CD8-positive, alpha-beta memory T cell (primary cell): ENCODE measurements at regions not wholly inside any gene's neighbourhood (a gene's known extent, or its start where the extent isn't known, plus 50 kb on each side); places are given as distances from the start of the nearest gene placed in this dataset.

Source experiments
- CTCF ChIA-PET: fragments of 350-600 bp; sonication (Branson Sonifier 250); formaldehyde crosslinking; loops from one replicate; lab custom pipeline; 2021; ENCODE audit warnings: antibody characterized with exemption; lab: Charles Lee
- POLR2A ChIA-PET: fragments of 350-600 bp; sonication (Branson Sonifier 250); formaldehyde crosslinking; loops from one replicate; lab custom pipeline; 2021; ENCODE audit warnings: antibody characterized with exemption; lab: Charles Lee
- DNase-seq, 5 donors: peaks; one replicate each; pipeline versions ENCODE4 v3.0.0 to v3.0.0-alpha.2; 2020 to 2022; ENCODE audit warnings: mixed read lengths in 1 of 5
- H3K27ac ChIP-seq: one replicate; pipeline ENCODE4 v1.7.0; 2013; ENCODE audit warnings: low read depth, mild to moderate bottlenecking, low read length, moderate library complexity
- H3K27me3 ChIP-seq: 2 replicates; pipeline ENCODE4 v1.7.0; 2013; ENCODE audit warnings: low read length, mild to moderate bottlenecking; ENCODE audit not compliant: insufficient read depth, poor library complexity, severe bottlenecking
- H3K36me3 ChIP-seq: 2 replicates; pipeline ENCODE4 v1.7.0; 2013; ENCODE audit warnings: mild to moderate bottlenecking, low read length, moderate library complexity; ENCODE audit not compliant: insufficient read depth
- H3K4me1 ChIP-seq: 2 replicates; pipeline ENCODE4 v1.7.0; 2013; ENCODE audit warnings: mild to moderate bottlenecking, low read length, moderate library complexity; ENCODE audit not compliant: insufficient read depth
- H3K4me3 ChIP-seq: 2 replicates; pipeline ENCODE4 v1.7.0; 2013; ENCODE audit warnings: mild to moderate bottlenecking, low read length
- H3K9me3 ChIP-seq: 2 replicates; pipeline ENCODE4 v1.7.0; 2013; ENCODE audit warnings: mild to moderate bottlenecking, low read length
- H3K27ac Mint-ChIP-seq, 8 donors: one replicate each; pipeline ENCODE4 v1.8.0; 2020 to 2021; ENCODE audit warnings: mixed read lengths in 8 of 8, mild to moderate bottlenecking in 6 of 8, inconsistent platforms in 3 of 8, moderate library complexity in 3 of 8
- H3K27me3 Mint-ChIP-seq, 2 donors: one replicate each; pipeline ENCODE4 v1.8.0; 2020 to 2021; ENCODE audit warnings: mixed read lengths in 2 of 2, mild to moderate bottlenecking in 1 of 2, moderate library complexity in 1 of 2
- H3K36me3 Mint-ChIP-seq, 3 donors: one replicate each; pipeline ENCODE4 v1.8.0; 2020 to 2021; ENCODE audit warnings: mixed read lengths in 3 of 3, inconsistent platforms in 1 of 3, mild to moderate bottlenecking in 1 of 3
- H3K4me1 Mint-ChIP-seq, 3 donors: one replicate each; pipeline ENCODE4 v1.8.0; 2020 to 2021; ENCODE audit warnings: mixed read lengths in 3 of 3, inconsistent platforms in 1 of 3, mild to moderate bottlenecking in 1 of 3
- H3K4me3 Mint-ChIP-seq, 7 donors: one replicate each; pipeline ENCODE4 v1.8.0; 2020 to 2021; ENCODE audit warnings: mixed read lengths in 7 of 7, mild to moderate bottlenecking in 6 of 7, moderate library complexity in 4 of 7, inconsistent platforms in 2 of 7
- H3K9me3 Mint-ChIP-seq, 5 donors: one replicate each; pipeline ENCODE4 v1.8.0; 2020 to 2022; ENCODE audit warnings: mixed read lengths in 5 of 5, mild to moderate bottlenecking in 3 of 5, moderate library complexity in 2 of 5, inconsistent platforms in 1 of 5

GRCh38 chr2:167900435-167901114 lies 346.8 kb downstream of the STK39 start:
- no peak overlapping the region for H3K4me3 Mint-ChIP-seq
- H3K4me1 Mint-ChIP-seq = no peaks in the 10 kb centered on the region
- H3K9me3 Mint-ChIP-seq = no peaks in the 10 kb centered on the region
- ChIA-PET CTCF (no interaction called here), POLR2A (no interaction called here)
- no peaks in the 10 kb centered on the region for H3K4me1 ChIP-seq
- H3K36me3 ChIP-seq = no peaks in the 10 kb centered on the region
- H3K27me3 ChIP-seq = no peaks in the 10 kb centered on the region
- peaks cover 6 to 41% of the 10 kb centered on the region in 2 donors for H3K27me3 Mint-ChIP-seq
- H3K4me3 ChIP-seq = no peak overlapping the region
- H3K27ac ChIP-seq = no peak overlapping the region
- H3K36me3 Mint-ChIP-seq = no peaks in the 10 kb centered on the region
- H3K9me3 ChIP-seq = no peaks in the 10 kb centered on the region
- DNase-seq = no peak
- no peak overlapping the region for H3K27ac Mint-ChIP-seq

GRCh38 chr2:167898340-167898739 lies 349.1 kb downstream of the STK39 start:
- H3K4me3 Mint-ChIP-seq = no peak overlapping the region
- POLR2A ChIA-PET = no interaction called here
- DNase-seq = no peak
- no peaks in the 10 kb centered on the region for H3K4me1 Mint-ChIP-seq
- H3K9me3 Mint-ChIP-seq = no peaks in the 10 kb centered on the region
- no peaks in the 10 kb centered on the region for H3K9me3 ChIP-seq
- H3K27me3 ChIP-seq = no peaks in the 10 kb centered on the region
- no peak overlapping the region for H3K27ac Mint-ChIP-seq
- no peaks in the 10 kb centered on the region for H3K36me3 Mint-ChIP-seq
- peaks cover 5 to 40% of the 10 kb centered on the region in 2 donors for H3K27me3 Mint-ChIP-seq
- H3K27ac ChIP-seq = no peak overlapping the region
- CTCF ChIA-PET = no interaction called here
- H3K36me3 ChIP-seq = no peaks in the 10 kb centered on the region
- no peak overlapping the region for H3K4me3 ChIP-seq
- H3K4me1 ChIP-seq = no peaks in the 10 kb centered on the region

GRCh38 chr2:167891841-167892240 lies 355.6 kb downstream of the STK39 start:
- no peaks in the 10 kb centered on the region for H3K27me3 ChIP-seq
- DNase-seq = no peak
- H3K36me3 ChIP-seq = no peaks in the 10 kb centered on the region
- H3K9me3 Mint-ChIP-seq = peaks cover 0 to 13% (median 8%) of the 10 kb centered on the region in 5 donors
- no peak overlapping the region for H3K27ac ChIP-seq
- H3K27ac Mint-ChIP-seq = no peak overlapping the region
- peaks cover 3 to 30% of the 10 kb centered on the region in 2 donors for H3K27me3 Mint-ChIP-seq
- H3K36me3 Mint-ChIP-seq = peaks cover 0 to 4% (median 2%) of the 10 kb centered on the region in 3 donors
- no peaks in the 10 kb centered on the region for H3K4me1 Mint-ChIP-seq
- no peak overlapping the region for H3K4me3 ChIP-seq
- H3K9me3 ChIP-seq = no peaks in the 10 kb centered on the region
- H3K4me1 ChIP-seq = no peaks in the 10 kb centered on the region
- POLR2A ChIA-PET = no interaction called here
- no peak overlapping the region for H3K4me3 Mint-ChIP-seq
- CTCF ChIA-PET = no interaction called here

GRCh38 chr2:167890739-167891138 lies 356.7 kb downstream of the STK39 start:
- Mint-ChIP-seq H3K9me3 (peaks cover 0 to 13% (median 9%) of the 10 kb centered on the region in 5 donors), H3K27ac (no peak overlapping the region), H3K36me3 (peaks cover 0 to 4% (median 2%) of the 10 kb centered on the region in 3 donors), H3K4me3 (no peak overlapping the region), H3K27me3 (peaks cover 8 to 26% of the 10 kb centered on the region in 2 donors), H3K4me1 (no peaks in the 10 kb centered on the region)
- CTCF ChIA-PET = no interaction called here
- H3K4me1 ChIP-seq = no peaks in the 10 kb centered on the region
- no peaks in the 10 kb centered on the region for H3K36me3 ChIP-seq
- no peaks in the 10 kb centered on the region for H3K9me3 ChIP-seq
- no peak overlapping the region for H3K4me3 ChIP-seq
- no peak for DNase-seq
- POLR2A ChIA-PET = no interaction called here
- no peak overlapping the region for H3K27ac ChIP-seq
- no peaks in the 10 kb centered on the region for H3K27me3 ChIP-seq

- DNase-seq = no peak
- H3K4me3 ChIP-seq = no peak overlapping the region
- no peaks in the 10 kb centered on the region for H3K27me3 ChIP-seq
- Mint-ChIP-seq H3K27ac (no peak overlapping the region), H3K27me3 (peaks cover 1 to 3% of the 10 kb centered on the region in 2 donors), H3K4me3 (no peak overlapping the region), H3K9me3 (peaks cover 0 to under 1% (median 0%) of the 10 kb centered on the region in 5 donors), H3K4me1 (no peaks in the 10 kb centered on the region), H3K36me3 (no peaks in the 10 kb centered on the region)
- ChIA-PET POLR2A (no interaction called here), CTCF (no interaction called here)
- no peaks in the 10 kb centered on the region for H3K4me1 ChIP-seq
- H3K36me3 ChIP-seq = no peaks in the 10 kb centered on the region
- H3K27ac ChIP-seq = no peak overlapping the region
- no peaks in the 10 kb centered on the region for H3K9me3 ChIP-seq
These were observed 367.0 kb downstream of the STK39 start for GRCh38 chr2:167880415-167880814.

- DNase-seq = no peak
- H3K36me3 Mint-ChIP-seq = no peaks in the 10 kb centered on the region
- Histone ChIP-seq H3K27ac (no peak overlapping the region), H3K36me3 (no peaks in the 10 kb centered on the region), H3K9me3 (no peaks in the 10 kb centered on the region), H3K4me1 (no peaks in the 10 kb centered on the region), H3K4me3 (no peak overlapping the region), H3K27me3 (no peaks in the 10 kb centered on the region)
- H3K4me3 Mint-ChIP-seq = no peak overlapping the region
- peaks cover 1 to 3% of the 10 kb centered on the region in 2 donors for H3K27me3 Mint-ChIP-seq
- CTCF ChIA-PET = no interaction called here
- H3K9me3 Mint-ChIP-seq = no peaks in the 10 kb centered on the region
- no peak overlapping the region for H3K27ac Mint-ChIP-seq
- H3K4me1 Mint-ChIP-seq = no peaks in the 10 kb centered on the region
- POLR2A ChIA-PET = no interaction called here
These were observed 371.9 kb downstream of the STK39 start for GRCh38 chr2:167875529-167875928.

GRCh38 chr2:167874812-167875211 lies 372.6 kb downstream of the STK39 start:
- H3K36me3 ChIP-seq = no peaks in the 10 kb centered on the region
- Mint-ChIP-seq H3K4me3 (no peak overlapping the region), H3K9me3 (no peaks in the 10 kb centered on the region), H3K27me3 (peaks cover 1 to 3% of the 10 kb centered on the region in 2 donors), H3K4me1 (no peaks in the 10 kb centered on the region), H3K36me3 (no peaks in the 10 kb centered on the region), H3K27ac (no peak overlapping the region)
- H3K27ac ChIP-seq = no peak overlapping the region
- H3K4me1 ChIP-seq = no peaks in the 10 kb centered on the region
- ChIA-PET CTCF (no interaction called here), POLR2A (no interaction called here)
- no peak for DNase-seq
- no peaks in the 10 kb centered on the region for H3K9me3 ChIP-seq
- no peaks in the 10 kb centered on the region for H3K27me3 ChIP-seq
- H3K4me3 ChIP-seq = no peak overlapping the region

GRCh38 chr2:167871286-167871685 lies 376.1 kb downstream of the STK39 start:
- Histone ChIP-seq H3K27ac (no peak overlapping the region), H3K9me3 (no peaks in the 10 kb centered on the region), H3K4me1 (no peaks in the 10 kb centered on the region), H3K4me3 (no peak overlapping the region), H3K27me3 (no peaks in the 10 kb centered on the region), H3K36me3 (no peaks in the 10 kb centered on the region)
- ChIA-PET POLR2A (no interaction called here), CTCF (interaction anchor here (0.7 kb wide), 1 partner anchor 251 kb away, joined by 3 read pairs; no protein-coding TSS in a partner anchor)
- no peak overlapping the region for H3K27ac Mint-ChIP-seq
- H3K4me1 Mint-ChIP-seq = no peaks in the 10 kb centered on the region
- no peaks in the 10 kb centered on the region for H3K27me3 Mint-ChIP-seq
- H3K4me3 Mint-ChIP-seq = no peak overlapping the region
- no peak for DNase-seq
- H3K36me3 Mint-ChIP-seq = no peaks in the 10 kb centered on the region
- no peaks in the 10 kb centered on the region for H3K9me3 Mint-ChIP-seq
